Hematopoietic multipotent progenitor cell treated with erythropoietin and hydrocortisone succinate and interleukin-3 and kit ligand, for 4 days (in vitro differentiated cells): ENCODE measurements at regions not wholly inside any gene's neighbourhood (a gene's known extent, or its start where the extent isn't known, plus 50 kb on each side); places are given as distances from the start of the nearest gene placed in this dataset.
"Not testable (repeated sequence)": the region's sequence is repeated elsewhere in the genome, so short reads cannot be mapped to it uniquely, and the experiment has no call there.

Source experiments
- DNase-seq: peaks from one replicate; pipeline ENCODE4 v3.0.0-alpha.2; 2015

DNA sequence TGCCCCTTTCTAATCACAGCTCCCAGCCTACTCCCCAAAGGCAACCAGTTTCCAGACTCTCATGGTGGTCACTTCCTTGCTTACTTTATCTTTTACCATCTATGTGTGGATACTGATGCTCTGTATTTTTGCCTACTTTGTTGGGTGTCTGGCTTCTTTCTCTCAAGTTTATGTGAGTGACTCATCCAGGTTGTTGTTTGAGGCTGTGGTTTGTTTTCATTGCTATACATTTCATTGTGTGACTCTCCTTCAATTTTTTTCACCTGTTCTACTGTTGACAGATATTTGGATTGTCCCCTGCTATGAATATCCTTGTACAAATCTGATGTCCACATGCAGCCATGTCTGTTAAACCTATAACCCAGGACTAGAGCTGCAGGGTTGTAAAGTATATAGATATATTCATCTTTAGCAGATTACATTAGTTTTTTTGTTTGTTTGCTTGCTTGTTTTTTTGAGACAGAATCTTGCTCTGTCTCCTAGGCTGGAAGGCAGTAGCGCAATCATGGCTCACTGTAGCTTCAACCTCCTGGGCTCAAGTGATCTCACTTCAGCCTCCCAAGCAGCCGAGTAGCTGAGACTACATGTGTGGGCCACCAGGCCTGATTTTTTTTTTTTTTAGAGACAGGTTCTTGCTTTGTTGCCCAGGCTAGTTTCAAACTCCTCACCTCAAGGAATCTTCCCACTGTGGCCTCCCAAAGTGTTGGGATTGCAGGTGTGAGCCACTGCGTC, 72.9 kb upstream of the EEF1E1 start:
- no peak for DNase-seq

DNA sequence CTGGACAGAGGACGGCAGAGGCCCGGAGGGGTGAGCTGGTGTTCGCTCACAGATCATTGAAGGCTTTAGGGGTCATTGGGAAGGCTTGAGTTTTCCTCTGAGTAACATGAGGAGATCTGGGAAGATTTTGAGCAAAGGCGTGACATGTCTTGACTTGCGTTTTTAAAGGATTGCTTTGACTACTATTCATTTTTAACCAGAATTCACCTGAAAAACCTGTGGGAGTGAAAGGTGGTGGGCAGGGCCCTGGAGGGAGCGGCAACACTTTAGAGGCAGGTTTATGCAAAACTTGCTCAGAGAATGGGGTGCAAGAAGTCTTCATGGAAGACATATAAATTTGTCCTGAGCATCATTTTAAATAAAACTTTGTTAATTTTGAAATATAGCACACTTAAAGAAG, 72.2 kb upstream of the EEF1E1 start:
- no peak for DNase-seq

DNA sequence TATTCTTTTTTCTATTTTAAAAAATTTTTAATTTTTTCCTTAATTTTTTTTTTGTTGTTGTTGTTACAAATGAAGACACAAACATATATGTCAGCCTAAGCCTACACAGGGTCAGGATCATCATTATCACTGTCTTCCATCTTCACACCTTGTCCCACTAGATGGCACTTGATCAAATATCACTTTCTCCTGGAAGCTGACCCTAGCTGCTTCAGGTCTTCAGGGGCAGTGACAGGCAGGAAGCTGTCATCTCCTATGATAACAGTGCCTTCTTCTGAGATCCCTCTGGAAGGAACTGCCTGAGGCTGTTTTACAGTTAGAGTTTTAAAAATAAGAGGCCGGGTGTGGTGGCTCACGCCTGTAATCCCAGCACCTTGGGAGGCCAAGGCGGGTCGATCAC, 70.2 kb upstream of the EEF1E1 start:
- DNase-seq: no peak

DNA sequence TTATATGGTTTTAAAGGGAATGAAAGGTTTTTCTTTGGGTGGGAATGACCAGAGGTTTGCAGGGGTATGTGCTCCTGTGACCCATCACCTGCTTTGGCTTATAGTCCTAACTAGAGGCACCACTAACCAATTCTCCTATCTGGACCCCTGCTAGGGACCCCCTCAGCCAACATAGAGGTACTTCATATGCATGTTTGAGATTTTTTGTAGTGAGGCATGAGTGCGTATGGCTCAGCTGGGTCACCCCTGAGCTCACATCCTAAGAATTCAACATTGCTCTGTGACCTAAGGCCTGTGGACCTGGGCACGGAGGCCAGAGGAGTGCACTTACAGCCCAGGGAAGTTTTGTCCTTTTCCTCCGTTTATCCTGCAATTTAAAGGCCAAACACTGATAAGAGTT, 68.4 kb upstream of the EEF1E1 start:
- DNase-seq: no peak

DNA sequence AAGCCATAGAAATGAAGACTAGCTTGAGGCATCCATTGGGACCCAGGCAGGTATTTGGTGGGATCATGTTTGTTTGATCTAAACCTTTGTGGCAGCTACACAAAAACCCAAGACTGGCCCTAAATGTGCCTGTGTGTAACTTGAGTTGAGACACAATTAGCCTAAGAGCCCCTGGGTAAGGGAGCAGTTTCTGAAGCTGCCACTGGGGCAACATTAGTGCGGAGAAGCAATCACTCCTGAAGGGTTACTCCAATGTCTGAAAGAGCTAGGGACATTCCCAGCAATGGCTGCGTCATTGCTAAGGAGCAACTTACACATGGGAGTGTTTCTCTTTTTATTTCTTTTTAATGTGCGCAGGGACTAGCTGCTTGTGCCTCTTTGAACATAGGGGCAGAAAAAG, 67.9 kb upstream of the EEF1E1 start:
- DNase-seq: no peak

DNA sequence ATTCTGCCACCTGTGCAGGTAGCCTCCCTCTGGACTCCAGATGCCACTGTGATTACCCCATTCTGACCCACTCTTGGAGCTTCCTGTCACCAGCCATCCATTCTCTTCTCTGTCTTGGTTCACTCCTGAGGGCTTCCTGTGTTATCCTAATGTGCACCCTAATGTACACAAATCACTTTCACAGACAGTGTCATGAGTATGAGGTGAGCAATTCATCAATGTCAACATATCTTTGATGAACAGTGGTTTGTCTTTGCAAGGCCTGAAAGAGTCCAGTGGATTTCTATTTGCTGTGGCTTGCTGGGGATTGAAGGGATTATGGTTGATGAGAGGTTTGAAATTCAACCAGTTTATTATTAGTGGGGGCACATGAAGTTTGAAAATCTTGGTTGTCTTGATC, 63.8 kb upstream of the EEF1E1 start:
- DNase-seq: no peak

DNA sequence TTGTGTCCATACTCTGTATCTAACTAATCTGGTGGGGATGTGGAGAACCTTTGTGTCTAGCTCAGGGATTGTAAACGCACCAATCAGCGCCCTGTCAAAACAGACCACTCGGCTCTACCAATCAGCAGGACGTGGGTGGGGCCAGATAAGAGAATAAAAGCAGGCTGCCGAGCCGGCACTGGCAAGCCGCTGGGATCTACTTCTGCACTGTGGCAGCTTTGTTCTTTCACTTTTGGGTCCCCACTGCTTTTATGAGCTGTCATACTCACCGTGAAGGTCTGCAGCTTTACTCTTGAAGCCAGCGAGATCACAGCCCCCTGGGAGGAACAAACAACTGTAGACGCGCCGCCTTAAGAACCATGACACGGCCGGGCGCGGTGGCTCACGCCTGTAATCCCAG, 62.7 kb upstream of the EEF1E1 start:
- DNase-seq: not testable (repeated sequence)

DNA sequence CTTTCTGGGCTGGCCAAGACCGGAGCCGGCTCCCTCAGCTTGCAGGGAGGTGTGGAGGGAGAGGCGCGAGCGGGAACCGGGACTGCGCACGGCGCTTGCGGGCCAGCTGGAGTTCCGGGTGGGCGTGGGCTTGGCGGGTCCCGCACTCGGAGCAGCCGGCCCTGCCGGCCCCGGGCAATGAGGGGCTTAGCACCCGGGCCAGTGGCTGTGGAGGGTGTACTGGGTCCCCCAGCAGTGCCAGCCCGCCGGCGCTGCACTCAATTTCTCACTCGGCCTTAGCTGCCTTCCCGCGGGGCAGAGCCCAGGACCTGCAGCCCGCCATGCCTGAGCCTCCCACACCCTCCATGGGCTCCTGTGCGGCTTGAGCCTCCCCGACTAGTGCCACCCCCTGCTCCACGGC, 61.9 kb upstream of the EEF1E1 start:
- DNase-seq: not testable (repeated sequence)

DNA sequence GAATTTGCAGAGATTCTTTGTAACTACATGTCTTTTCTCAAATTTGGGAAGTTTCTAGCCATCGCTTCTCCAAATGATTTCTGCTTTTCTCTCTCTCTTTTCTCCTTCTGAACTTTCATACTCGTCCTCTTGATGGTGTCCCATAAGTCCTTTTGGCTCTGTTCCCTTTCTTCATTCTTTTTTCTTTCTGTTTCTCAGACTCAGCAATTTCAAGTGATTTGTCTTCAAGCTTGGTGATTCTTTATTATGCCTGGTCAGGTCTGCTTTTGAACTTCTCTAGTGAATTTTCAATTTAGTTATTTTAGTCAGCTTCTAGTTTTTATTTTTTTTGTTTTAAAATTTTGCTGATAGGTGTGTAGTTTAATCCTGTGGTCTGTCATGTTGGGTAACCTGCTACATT, 57.6 kb upstream of the EEF1E1 start:
- no peak for DNase-seq

DNA sequence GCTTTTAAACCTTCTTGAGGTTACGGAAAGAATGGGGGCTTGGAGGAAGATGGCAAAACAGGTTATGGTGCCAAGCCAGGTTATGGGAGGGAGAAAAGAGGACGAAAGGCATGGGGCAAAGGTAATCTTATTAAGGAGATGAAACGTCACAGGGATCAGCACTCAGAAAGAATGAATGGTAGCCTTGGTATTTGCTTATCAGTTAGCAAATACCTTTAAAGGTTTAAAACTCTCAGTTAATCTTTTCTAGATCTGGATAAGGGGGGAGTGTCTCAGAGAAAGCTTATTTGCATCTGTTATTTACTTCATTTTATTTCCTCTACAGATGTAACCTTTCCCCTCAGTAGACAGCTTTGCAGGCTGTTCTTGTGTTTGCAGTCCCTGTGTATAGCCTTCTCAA, 55.5 kb upstream of the EEF1E1 start:
- no peak for DNase-seq

DNA sequence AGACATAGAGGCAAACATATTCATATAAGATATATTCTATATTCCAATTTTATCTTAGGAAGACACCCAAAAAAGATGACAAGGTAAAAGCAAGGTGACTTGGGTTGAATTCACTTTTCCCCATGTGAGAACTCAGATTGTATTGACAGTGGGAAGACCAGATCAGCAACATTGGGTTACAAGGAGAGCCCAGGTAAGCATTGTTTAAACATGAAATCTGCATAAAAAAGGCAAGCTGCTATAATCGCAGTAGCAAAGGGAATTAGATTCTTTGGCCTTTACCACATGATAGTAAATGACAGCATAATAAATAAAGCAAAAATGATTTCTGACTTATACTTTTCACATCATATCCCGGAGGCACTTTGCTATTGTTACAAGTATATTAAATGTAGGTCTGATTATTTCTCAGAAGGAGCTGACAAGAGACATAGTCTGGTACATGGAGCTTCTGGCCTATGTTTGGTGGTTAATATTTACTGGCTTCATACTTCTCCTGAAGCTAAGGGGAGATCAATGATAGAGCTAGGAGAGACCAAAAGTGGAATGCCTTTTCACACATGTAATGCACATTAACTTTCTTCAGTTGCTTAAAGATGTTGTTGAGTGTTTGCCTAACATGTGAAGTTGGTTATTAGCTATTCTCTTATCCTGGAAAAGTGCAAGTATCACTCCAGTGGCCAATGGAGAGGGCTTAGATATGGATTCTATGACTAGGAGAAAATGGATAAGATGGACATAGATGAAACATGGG, 53.1 kb upstream of the EEF1E1 start:
- DNase-seq: no peak
